Activated T-helper 1 cell treated with anti-CD3 and anti-CD28 coated beads, Interleukin-12 subunit alpha, Interleukin-12 subunit beta, Interleukin-2, Interleukin-4 antibody, amounts not matched to agents 30 ng/mL and 10 ng/mL and 1 ng/mL, durations not matched to agents 14 hours and 24 hours and 36 hours (primary cell): ENCODE measurements at regions not wholly inside any gene's neighbourhood (a gene's known extent, or its start where the extent isn't known, plus 50 kb on each side); places are given as distances from the start of the nearest gene placed in this dataset.

Experiments
- DNase-seq: peaks from one replicate; pipeline ENCODE4 v3.0.0; 2021; ENCODE audit warnings: low spot score
- H3K27ac Mint-ChIP-seq: one replicate; pipeline ENCODE4 v1.8.0; 2021; ENCODE audit warnings: mild to moderate bottlenecking, mixed read lengths
- H3K27me3 Mint-ChIP-seq: one replicate; pipeline ENCODE4 v1.8.0; 2022; ENCODE audit warnings: mild to moderate bottlenecking, moderate library complexity, mixed read lengths; ENCODE audit not compliant: insufficient read depth
- H3K36me3 Mint-ChIP-seq: one replicate; pipeline ENCODE4 v1.8.0; 2021; ENCODE audit warnings: low read depth, mixed read lengths
- H3K4me1 Mint-ChIP-seq: one replicate; pipeline ENCODE4 v1.8.0; 2021; ENCODE audit warnings: low read depth, mixed read lengths
- H3K4me3 Mint-ChIP-seq: one replicate; pipeline ENCODE4 v1.8.0; 2021; ENCODE audit warnings: mild to moderate bottlenecking, moderate library complexity, mixed read lengths
- H3K9me3 Mint-ChIP-seq: one replicate; pipeline ENCODE4 v1.8.0; 2021; ENCODE audit warnings: mixed read lengths
- intact Hi-C: fragments of 100-400 bp; cut with micrococcal nuclease; formaldehyde crosslinking; loops from one replicate; pipeline ENCODE4 v1.15.1; 2024

GRCh38 chr4:45663003-45663402 is 460.9 kb downstream of the GABRG1 start:
- intact Hi-C loops, result no loop called here
- Mint-ChIP-seq H3K27ac (no peak overlapping the region), H3K9me3 (no peaks in the 10 kb centered on the region), H3K36me3 (no peaks in the 10 kb centered on the region), H3K4me1 (no peaks in the 10 kb centered on the region), H3K4me3 (no peak overlapping the region), H3K27me3 (no peaks in the 10 kb centered on the region)
- DNase-seq, result no peak

- intact Hi-C loops, result no loop called here
- Mint-ChIP-seq H3K4me3 (no peak overlapping the region), H3K4me1 (no peaks in the 10 kb centered on the region), H3K27ac (no peak overlapping the region), H3K9me3 (no peaks in the 10 kb centered on the region), H3K27me3 (no peaks in the 10 kb centered on the region), H3K36me3 (no peaks in the 10 kb centered on the region)
- DNase-seq, result no peak
These were observed 462.0 kb downstream of the GABRG1 start for GRCh38 chr4:45661893-45662292.

GRCh38 chr4:45650545-45650944 is 473.3 kb downstream of the GABRG1 start:
- peaks cover 3% of the 10 kb centered on the region for H3K9me3 Mint-ChIP-seq

GRCh38 chr4:45648846-45649245 is 475.0 kb downstream of the GABRG1 start:
- intact Hi-C loops, result no loop called here
- H3K27ac Mint-ChIP-seq, result no peak overlapping the region
- DNase-seq, result no peak
- no peaks in the 10 kb centered on the region for H3K36me3 Mint-ChIP-seq
- H3K27me3 Mint-ChIP-seq, result no peaks in the 10 kb centered on the region
- peaks cover 3% of the 10 kb centered on the region for H3K9me3 Mint-ChIP-seq
- no peak overlapping the region for H3K4me3 Mint-ChIP-seq
- H3K4me1 Mint-ChIP-seq, result no peaks in the 10 kb centered on the region

More at GRCh38 chr4:45650545-45650944, 473.3 kb downstream of the GABRG1 start:
- Mint-ChIP-seq H3K27me3 (no peaks in the 10 kb centered on the region), H3K4me1 (no peaks in the 10 kb centered on the region), H3K4me3 (no peak overlapping the region), H3K36me3 (no peaks in the 10 kb centered on the region), H3K27ac (no peak overlapping the region)
- intact Hi-C loops, result no loop called here
- no peak for DNase-seq

GRCh38 chr4:45647823-45648222 is 476.0 kb downstream of the GABRG1 start:
- intact Hi-C loops, result no loop called here
- no peak for DNase-seq
- Mint-ChIP-seq H3K4me1 (no peaks in the 10 kb centered on the region), H3K27ac (no peak overlapping the region), H3K9me3 (peaks cover 3% of the 10 kb centered on the region), H3K36me3 (no peaks in the 10 kb centered on the region), H3K27me3 (no peaks in the 10 kb centered on the region), H3K4me3 (no peak overlapping the region)

GRCh38 chr4:45646885-45647590 is 476.8 kb downstream of the GABRG1 start:
- Mint-ChIP-seq H3K27me3 (no peaks in the 10 kb centered on the region), H3K4me3 (no peak overlapping the region), H3K4me1 (no peaks in the 10 kb centered on the region), H3K27ac (no peak overlapping the region), H3K36me3 (no peaks in the 10 kb centered on the region), H3K9me3 (peaks cover 6% of the 10 kb centered on the region)
- intact Hi-C loops, result no loop called here
- DNase-seq, result no peak

- DNase-seq, result no peak
- Mint-ChIP-seq H3K27me3 (no peaks in the 10 kb centered on the region), H3K4me3 (no peak overlapping the region), H3K9me3 (peaks cover 3% of the 10 kb centered on the region), H3K27ac (no peak overlapping the region), H3K4me1 (no peaks in the 10 kb centered on the region), H3K36me3 (no peaks in the 10 kb centered on the region)
- intact Hi-C loops, result no loop called here
These were observed 483.6 kb downstream of the GABRG1 start for GRCh38 chr4:45640281-45640680.

GRCh38 chr4:45638641-45639040 is 485.2 kb downstream of the GABRG1 start:
- Mint-ChIP-seq H3K36me3 (no peaks in the 10 kb centered on the region), H3K27me3 (no peaks in the 10 kb centered on the region), H3K4me3 (no peak overlapping the region), H3K9me3 (peaks cover 3% of the 10 kb centered on the region), H3K4me1 (no peaks in the 10 kb centered on the region), H3K27ac (no peak overlapping the region)
- intact Hi-C loops, result no loop called here
- no peak for DNase-seq

GRCh38 chr4:45636175-45636574 is 487.7 kb downstream of the GABRG1 start:
- Mint-ChIP-seq H3K27ac (no peak overlapping the region), H3K27me3 (no peaks in the 10 kb centered on the region), H3K4me3 (no peak overlapping the region), H3K4me1 (no peaks in the 10 kb centered on the region), H3K36me3 (no peaks in the 10 kb centered on the region), H3K9me3 (no peaks in the 10 kb centered on the region)
- no peak for DNase-seq
- intact Hi-C loops, result no loop called here

GRCh38 chr4:45629717-45630116 is 494.1 kb downstream of the GABRG1 start:
- no peak overlapping the region for H3K27ac Mint-ChIP-seq

GRCh38 chr4:45621971-45622370 is 501.9 kb downstream of the GABRG1 start:
- no peak for DNase-seq
- intact Hi-C loops, result no loop called here
- no peaks in the 10 kb centered on the region for H3K36me3 Mint-ChIP-seq
- H3K4me3 Mint-ChIP-seq, result no peak overlapping the region
- H3K4me1 Mint-ChIP-seq, result no peaks in the 10 kb centered on the region
- no peaks in the 10 kb centered on the region for H3K9me3 Mint-ChIP-seq
- H3K27ac Mint-ChIP-seq, result no peak overlapping the region
- no peaks in the 10 kb centered on the region for H3K27me3 Mint-ChIP-seq

More at GRCh38 chr4:45629717-45630116, 494.1 kb downstream of the GABRG1 start:
- no peaks in the 10 kb centered on the region for H3K36me3 Mint-ChIP-seq
- H3K9me3 Mint-ChIP-seq, result peaks cover 4% of the 10 kb centered on the region
- intact Hi-C loops, result no loop called here
- no peaks in the 10 kb centered on the region for H3K4me1 Mint-ChIP-seq
- H3K4me3 Mint-ChIP-seq, result no peak overlapping the region
- no peak for DNase-seq
- no peaks in the 10 kb centered on the region for H3K27me3 Mint-ChIP-seq

- Mint-ChIP-seq H3K4me1 (no peaks in the 10 kb centered on the region), H3K9me3 (no peaks in the 10 kb centered on the region), H3K36me3 (no peaks in the 10 kb centered on the region), H3K4me3 (no peak overlapping the region), H3K27ac (no peak overlapping the region), H3K27me3 (no peaks in the 10 kb centered on the region)
- intact Hi-C loops, result no loop called here
- no peak for DNase-seq
These were observed 503.0 kb downstream of the GABRG1 start for GRCh38 chr4:45620808-45621207.

- no peaks in the 10 kb centered on the region for H3K4me1 Mint-ChIP-seq
- H3K36me3 Mint-ChIP-seq, result no peaks in the 10 kb centered on the region
- intact Hi-C loops, result no loop called here
- H3K27ac Mint-ChIP-seq, result no peak overlapping the region
- no peaks in the 10 kb centered on the region for H3K9me3 Mint-ChIP-seq
- H3K27me3 Mint-ChIP-seq, result no peaks in the 10 kb centered on the region
- no peak overlapping the region for H3K4me3 Mint-ChIP-seq
- no peak for DNase-seq
These were observed 527.3 kb downstream of the GABRG1 start for GRCh38 chr4:45596379-45597101.
